GM12878 (cell line): ENCODE measurements at regions not wholly inside any gene's neighbourhood (a gene's known extent, or its start where the extent isn't known, plus 50 kb on each side); places are given as distances from the start of the nearest gene placed in this dataset.

ENCODE experiments used
- ATAC-seq: fragments of 200-7000 bp; cut with Tn5 transposase; 3 replicates; pipeline ENCODE4 v1.9.1; 2020; ENCODE audit warnings: mild to moderate bottlenecking, moderate library complexity
- BruUV-seq: library from RNA; stranded (reverse); fragments of 400-500 nt; replicated peaks from 2 replicates; lab custom pipeline; 2021; lab: Mats Ljungman, UMichigan
- CTCF ChIA-PET: fragments of 300-600 bp; sonication (Branson Sonifier 250); formaldehyde crosslinking; extraction: SDS; loops from one replicate; lab custom pipeline; 2021; ENCODE audit warnings: inconsistent platforms; lab: Yijun Ruan, JAX
- POLR2A ChIA-PET: fragments of 350-600 bp; formaldehyde crosslinking; extraction: SDS; loops from one replicate; lab custom pipeline; 2021; ENCODE audit warnings: inconsistent platforms; lab: Charles Lee
- RAD21 ChIA-PET: fragments of 300-600 bp; sonication (Branson Sonifier 250); formaldehyde crosslinking; loops from one replicate; lab custom pipeline; 2023; ENCODE audit warnings: antibody characterized with exemption; ENCODE audit not compliant: unreplicated experiment; lab: Charles Lee
- SMC1A ChIA-PET: fragments of 300-600 bp; sonication (Branson Sonifier 250); formaldehyde crosslinking; loops from one replicate; lab custom pipeline; 2023; ENCODE audit not compliant: unreplicated experiment, uncharacterized antibody; lab: Charles Lee
- DNase-seq: peaks from one replicate; pipeline ENCODE4 v3.0.0-alpha.2; 2011; ENCODE audit warnings: low read depth, low spot score
- FAIRE-seq: peaks from 3 replicates; lab custom pipeline; 2011; peaks lifted over from hg19 to GRCh38; lab: Jason Lieb, UNC
- H2AFZ ChIP-seq: 2 replicates; pipeline ENCODE4 v1.6.0; 2011; ENCODE audit warnings: low read depth, low read length, control low read depth; ENCODE audit not compliant: control insufficient read depth
- H3K27ac ChIP-seq: 2 replicates; pipeline ENCODE4 v1.5.1; 2011; ENCODE audit warnings: control low read depth; ENCODE audit not compliant: control insufficient read depth, insufficient read depth
- H3K27me3 ChIP-seq, 2 experiments: replicated peaks in 1 of 2; 2 replicates each; pipeline versions ENCODE4 v1.6.0 to v1.6.1; 2011; ENCODE audit warnings: low read length in 1 of 2; ENCODE audit not compliant: control insufficient read depth in 2 of 2, insufficient read depth in 2 of 2
- H3K36me3 ChIP-seq, 2 experiments: 2 replicates each; pipeline ENCODE4 v1.5.1; 2011; ENCODE audit warnings: low read length in 1 of 2; ENCODE audit not compliant: control insufficient read depth in 2 of 2, insufficient read depth in 2 of 2
- H3K4me1 ChIP-seq: 2 replicates; pipeline ENCODE4 v1.6.1; 2011; ENCODE audit warnings: mild to moderate bottlenecking, low read length, moderate library complexity, mixed read lengths; ENCODE audit not compliant: control insufficient read depth, insufficient read depth
- H3K4me2 ChIP-seq: 2 replicates; pipeline ENCODE4 v1.6.0; 2011; ENCODE audit warnings: control low read depth; ENCODE audit not compliant: control insufficient read depth, insufficient read depth
- H3K4me3 ChIP-seq: fragments of 200-600 bp; sonication (generic); 2 replicates; pipeline ENCODE4 v1.5.1; 2016
- H3K79me2 ChIP-seq: 2 replicates; pipeline ENCODE4 v1.6.0; 2011; ENCODE audit warnings: low read length; ENCODE audit not compliant: control insufficient read depth, insufficient read depth
- H3K9ac ChIP-seq: 2 replicates; pipeline ENCODE4 v1.8.0; 2011; ENCODE audit warnings: low read length, control low read depth, mixed read lengths; ENCODE audit not compliant: control insufficient read depth, insufficient read depth
- H3K9me3 ChIP-seq: replicated peaks from 3 replicates; pipeline ENCODE4 v1.5.1; 2011; ENCODE audit warnings: mild to moderate bottlenecking, low read length; ENCODE audit not compliant: control insufficient read depth, insufficient read depth
- H4K20me1 ChIP-seq: 2 replicates; pipeline ENCODE4 v1.6.0; 2011; ENCODE audit not compliant: control insufficient read depth, insufficient read depth
- CBX5 ChIP-seq: sonication (generic); IDR thresholded peaks from 2 replicates; pipeline ENCODE4 v1.6.1; 2016; ENCODE audit warnings: low read depth, moderate library complexity, mild to moderate bottlenecking, inconsistent platforms
- CREM ChIP-seq: IDR thresholded peaks from 2 replicates; pipeline ENCODE4 v1.6.1; 2014; ENCODE audit warnings: antibody characterized with exemption, low read depth
- CTCF ChIP-seq, 3 experiments: IDR thresholded peaks in 2 of 3; conservative IDR thresholded peaks in 1 of 3; 2 replicates each; pipeline ENCODE4 v1.5.1; 2011; ENCODE audit warnings: low read depth in 3 of 3, low read length in 3 of 3, mild to moderate bottlenecking in 3 of 3, control low read depth in 2 of 3, moderate library complexity in 2 of 3, inconsistent platforms in 1 of 3, mixed read lengths in 1 of 3; ENCODE audit not compliant: control insufficient read depth in 2 of 3, insufficient read depth in 1 of 3; ENCODE audit errors: extremely low read depth in 1 of 3
- GABPA ChIP-seq: IDR thresholded peaks from 2 replicates; pipeline ENCODE4 v1.6.1; 2014; ENCODE audit warnings: antibody characterized with exemption, low read depth, mild to moderate bottlenecking, inconsistent platforms
- HDAC2 ChIP-seq: fragments of 200-600 bp; sonication (generic); IDR thresholded peaks from 2 replicates; pipeline ENCODE4 v1.6.1; 2017
- IRF5 ChIP-seq: fragments of 450-650 bp; IDR thresholded peaks from 2 replicates; pipeline ENCODE4 v1.6.1; 2017; ENCODE audit warnings: borderline replicate concordance
- MTA3 ChIP-seq: IDR thresholded peaks from 2 replicates; pipeline ENCODE4 v1.6.1; 2012; ENCODE audit warnings: low read length, inconsistent platforms, borderline replicate concordance
- RBBP5 ChIP-seq: fragments of 200-600 bp; sonication (generic); conservative IDR thresholded peaks from 2 replicates; pipeline ENCODE4 v1.6.1; 2016
- STAT3 ChIP-seq: IDR thresholded peaks from 2 replicates; pipeline ENCODE4 v1.6.1; 2011; ENCODE audit warnings: low read depth, low read length, improper control_type of control experiment
- TCF7 ChIP-seq: IDR thresholded peaks from 2 replicates; pipeline ENCODE4 v1.6.1; 2014; ENCODE audit warnings: antibody characterized with exemption, borderline replicate concordance
- WGBS: methylation state at CpG from one replicate; pipeline ENCODE4 v1.1.6; 2016; ENCODE audit warnings: low lambda C conversion rate; ENCODE audit not compliant: insufficient replicate concordance, insufficient coverage; ENCODE audit errors: missing lambda C conversion rate; 5-methylcytosine and 5-hydroxymethylcytosine counted together
- in situ Hi-C: fragments of 300-500 bp; cut with MboI; formaldehyde crosslinking; loops from 9 replicates; pipeline ENCODE4 v1.14.3; 2018; ENCODE audit warnings: mixed read lengths
- intact Hi-C: fragments of 100-400 bp; cut with micrococcal nuclease; formaldehyde crosslinking; loops from one replicate; pipeline ENCODE4 v1.14.2; 2022; ENCODE audit not compliant: unreplicated experiment
- TF ChIP-seq, protein P1 (sequence below): fragments of 450-650 bp; IDR thresholded peaks from 2 replicates; pipeline ENCODE4 v1.6.1; 2018; ENCODE audit warnings: borderline replicate concordance, mild to moderate bottlenecking; ENCODE audit not compliant: partially characterized antibody

GRCh38 chr11:116613206-116613875, 159.4 kb downstream of the BUD13 start:
- H3K4me1 ChIP-seq, result peaks cover 6% of the 10 kb centered on the region
- no peaks in the 10 kb centered on the region for H4K20me1 ChIP-seq
- ATAC-seq (no peak), DNase-seq (no peak), FAIRE-seq (no peak)
- no peak overlapping the region for H3K4me2 ChIP-seq
- H3K9me3 ChIP-seq, result no peaks in the 10 kb centered on the region
- H3K4me3 ChIP-seq, result no peak overlapping the region
- no peaks in the 10 kb centered on the region for H3K79me2 ChIP-seq
- RAD21 ChIA-PET, result no interaction called here
- WGBS, result 56% methylated on average over 27 of the region's 27 CpGs
- CTCF ChIA-PET, result no interaction called here
- no peak overlapping the region for H2AFZ ChIP-seq
- no peak overlapping the region for H3K27ac ChIP-seq
- BruUV-seq, result no TSS peak
- in situ Hi-C loops, result no loop called here
- POLR2A ChIA-PET, result no interaction called here
- SMC1A ChIA-PET, result no interaction called here
- TF ChIP-seq IRF5, result no peak
- no peaks in the 10 kb centered on the region for H3K27me3 ChIP-seq
- intact Hi-C loops, result no loop called here
- H3K9ac ChIP-seq, result no peak overlapping the region
- no peaks in the 10 kb centered on the region for H3K36me3 ChIP-seq

DNA sequence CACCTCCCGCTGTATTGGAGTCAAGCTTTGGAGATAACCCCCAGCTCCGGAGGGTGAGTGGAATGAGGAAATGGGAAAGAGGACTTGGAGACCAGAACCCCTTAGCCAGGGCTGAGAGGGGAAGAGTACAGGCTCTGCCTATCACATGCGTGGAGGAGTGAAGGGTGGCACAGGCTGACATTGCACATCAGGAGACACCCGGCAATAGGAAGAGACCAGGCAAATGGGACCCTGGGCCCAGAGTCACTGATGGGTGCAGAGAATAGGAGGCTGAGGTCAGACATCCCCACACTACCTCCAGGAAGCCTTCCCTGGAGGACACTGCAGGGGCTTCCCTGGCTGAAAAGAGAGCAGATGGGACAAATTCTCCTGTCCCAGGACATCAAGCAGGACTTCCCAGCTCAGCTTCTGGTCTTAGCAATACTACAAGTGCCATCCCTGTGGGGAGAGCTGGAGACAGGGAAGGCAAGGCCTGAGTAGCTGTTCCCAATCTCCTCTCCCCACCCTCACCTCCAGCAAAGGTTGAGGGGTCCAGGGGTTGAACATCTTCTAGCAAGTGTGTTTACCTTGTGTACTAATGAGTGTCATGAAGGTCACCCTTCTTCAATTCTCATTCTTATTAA, 160.7 kb downstream of the BUD13 start:
- peaks cover 6% of the 10 kb centered on the region for H3K4me1 ChIP-seq
- no peak for FAIRE-seq
- H3K4me3 ChIP-seq, result no peak overlapping the region
- H3K4me2 ChIP-seq, result no peak overlapping the region
- in situ Hi-C loops (no loop called here), intact Hi-C loops (no loop called here)
- BruUV-seq, result no TSS peak
- H3K9me3 ChIP-seq, result no peaks in the 10 kb centered on the region
- ATAC-seq, result no peak
- 28% methylated on average over 4 of the region's 4 CpGs for WGBS
- H4K20me1 ChIP-seq, result no peaks in the 10 kb centered on the region
- ChIA-PET SMC1A (interaction anchor here (0.6 kb wide), 1 partner anchor 20 kb away, joined by 3 read pairs; no protein-coding TSS in a partner anchor), RAD21 (no interaction called here), POLR2A (interaction anchor here (0.5 kb wide), 1 partner anchor 158 kb away, joined by 3 read pairs; no protein-coding TSS in a partner anchor), CTCF (no interaction called here)
- H3K79me2 ChIP-seq, result no peaks in the 10 kb centered on the region
- H3K9ac ChIP-seq, result no peak overlapping the region
- H2AFZ ChIP-seq, result no peak overlapping the region
- H3K27ac ChIP-seq, result no peak overlapping the region
- H3K36me3 ChIP-seq, result no peaks in the 10 kb centered on the region
- no peak for DNase-seq
- H3K27me3 ChIP-seq, result no peaks in the 10 kb centered on the region
- TF ChIP-seq, protein P1, sequence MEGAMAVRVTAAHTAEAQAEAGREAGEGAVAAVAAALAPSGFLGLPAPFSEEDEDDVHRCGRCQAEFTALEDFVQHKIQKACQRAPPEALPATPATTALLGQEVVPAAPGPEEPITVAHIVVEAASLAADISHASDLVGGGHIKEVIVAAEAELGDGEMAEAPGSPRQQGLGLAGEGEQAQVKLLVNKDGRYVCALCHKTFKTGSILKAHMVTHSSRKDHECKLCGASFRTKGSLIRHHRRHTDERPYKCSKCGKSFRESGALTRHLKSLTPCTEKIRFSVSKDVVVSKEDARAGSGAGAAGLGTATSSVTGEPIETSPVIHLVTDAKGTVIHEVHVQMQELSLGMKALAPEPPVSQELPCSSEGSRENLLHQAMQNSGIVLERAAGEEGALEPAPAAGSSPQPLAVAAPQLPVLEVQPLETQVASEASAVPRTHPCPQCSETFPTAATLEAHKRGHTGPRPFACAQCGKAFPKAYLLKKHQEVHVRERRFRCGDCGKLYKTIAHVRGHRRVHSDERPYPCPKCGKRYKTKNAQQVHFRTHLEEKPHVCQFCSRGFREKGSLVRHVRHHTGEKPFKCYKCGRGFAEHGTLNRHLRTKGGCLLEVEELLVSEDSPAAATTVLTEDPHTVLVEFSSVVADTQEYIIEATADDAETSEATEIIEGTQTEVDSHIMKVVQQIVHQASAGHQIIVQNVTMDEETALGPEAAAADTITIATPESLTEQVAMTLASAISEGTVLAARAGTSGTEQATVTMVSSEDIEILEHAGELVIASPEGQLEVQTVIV, result no peak
- TF ChIP-seq CTCF (IDR thresholded peaks at IDR 0.05 in 2 of 3, conservative IDR thresholded peaks at IDR 0.05 in 1 of 3; ENCODE audit: control insufficient read depth in 2 of 3, extremely low read depth in 1 of 3, insufficient read depth in 1 of 3, low read depth in 3 of 3, low read length in 3 of 3) (no peak), HDAC2 (no peak), STAT3 (no peak), RBBP5 (no peak), CREM (no peak), MTA3 (no peak), TCF7 (no peak), GABPA (no peak), CBX5 (no peak)
